HS-27A (cell line): ENCODE measurements at regions not wholly inside any gene's neighbourhood (a gene's known extent, or its start where the extent isn't known, plus 50 kb on each side); places are given as distances from the start of the nearest gene placed in this dataset.

Experiments used
- DNase-seq: peaks from one replicate; pipeline ENCODE4 v3.0.0-alpha.2; 2012; ENCODE audit warnings: low read depth, missing footprints

GRCh38 chr10:44242091-44242490, 142.8 kb downstream of the CXCL12 start:
- no peak for DNase-seq

- DNase-seq = no peak
Measured at GRCh38 chr10:44240584-44241205, 144.2 kb downstream of the CXCL12 start.

- no peak for DNase-seq
Measured at GRCh38 chr10:44238212-44238611, 146.7 kb downstream of the CXCL12 start.

GRCh38 chr10:44237364-44238049, 147.4 kb downstream of the CXCL12 start:
- DNase-seq = no peak

DNA sequence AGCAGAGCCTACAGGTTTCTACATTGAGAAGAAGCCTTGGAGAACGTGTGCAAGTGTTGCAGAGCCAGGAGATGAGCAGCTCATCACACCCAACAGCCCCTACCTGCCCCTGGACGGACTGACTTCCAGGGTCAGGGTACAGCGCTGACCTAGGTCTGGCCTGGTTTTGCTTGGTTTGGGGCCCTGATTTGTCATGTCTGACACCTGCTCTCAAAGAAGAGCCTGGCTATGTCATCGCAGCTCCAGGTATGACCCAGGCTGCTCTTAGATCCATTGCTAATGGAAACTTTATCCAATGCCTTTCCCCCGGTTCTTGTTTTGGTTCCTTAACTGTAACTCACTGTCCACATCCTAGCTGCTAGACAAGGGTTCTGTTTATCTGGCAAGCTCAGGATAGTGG, 149.5 kb downstream of the CXCL12 start:
- no peak for DNase-seq

- no peak for DNase-seq
Measured at GRCh38 chr10:44234483-44234875, 150.4 kb downstream of the CXCL12 start.

DNA sequence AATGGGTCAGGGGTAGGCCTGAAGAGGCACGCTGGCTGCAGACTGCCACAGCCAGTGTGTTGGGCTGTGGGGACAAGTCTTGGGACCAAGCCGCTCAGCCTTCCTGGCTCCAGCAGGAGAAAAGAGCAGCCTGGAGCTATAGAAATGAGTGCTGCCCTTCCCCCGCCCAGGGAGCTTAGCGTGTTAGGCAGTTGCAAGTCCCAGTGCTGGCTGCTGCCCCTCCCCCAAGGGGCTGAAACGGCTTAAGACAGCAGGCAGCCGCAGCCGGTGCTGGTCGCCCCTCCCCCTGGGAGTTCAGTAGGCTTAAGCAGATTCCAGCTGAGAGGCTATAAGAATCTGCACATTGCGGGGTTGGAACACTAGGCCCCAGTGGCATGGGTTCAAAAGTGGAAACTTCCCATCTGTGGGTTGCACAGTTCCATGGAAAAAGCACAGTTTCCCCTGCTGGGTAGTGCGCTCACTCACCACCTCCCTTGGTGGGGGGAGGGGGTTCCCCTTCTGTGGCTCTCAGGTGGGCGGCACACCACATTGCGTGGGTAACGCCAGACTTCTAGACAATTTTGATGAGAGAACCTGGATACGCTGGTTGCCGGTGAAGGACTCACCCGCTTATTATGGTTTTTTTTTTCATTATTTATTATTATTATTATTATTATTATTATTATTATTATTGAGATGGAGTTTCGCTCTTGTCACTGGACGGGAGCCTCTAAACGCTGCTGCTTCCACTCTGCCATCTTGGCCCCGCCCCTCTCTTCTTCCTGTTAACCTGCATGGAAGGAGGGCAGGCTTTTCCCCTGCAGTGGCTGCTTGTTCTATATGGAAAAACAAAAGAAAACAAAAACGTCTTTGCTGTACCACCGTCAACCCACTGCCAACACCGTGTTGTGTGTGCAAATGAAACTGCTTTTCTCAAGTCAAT, 151.1 kb downstream of the CXCL12 start:
- DNase-seq = no peak

- no peak for DNase-seq
Measured at GRCh38 chr10:44217274-44217820, 167.6 kb downstream of the CXCL12 start.

GRCh38 chr10:44216073-44216472, 168.8 kb downstream of the CXCL12 start:
- no peak for DNase-seq

GRCh38 chr10:44209811-44210210, 175.1 kb downstream of the CXCL12 start:
- no peak for DNase-seq

DNA sequence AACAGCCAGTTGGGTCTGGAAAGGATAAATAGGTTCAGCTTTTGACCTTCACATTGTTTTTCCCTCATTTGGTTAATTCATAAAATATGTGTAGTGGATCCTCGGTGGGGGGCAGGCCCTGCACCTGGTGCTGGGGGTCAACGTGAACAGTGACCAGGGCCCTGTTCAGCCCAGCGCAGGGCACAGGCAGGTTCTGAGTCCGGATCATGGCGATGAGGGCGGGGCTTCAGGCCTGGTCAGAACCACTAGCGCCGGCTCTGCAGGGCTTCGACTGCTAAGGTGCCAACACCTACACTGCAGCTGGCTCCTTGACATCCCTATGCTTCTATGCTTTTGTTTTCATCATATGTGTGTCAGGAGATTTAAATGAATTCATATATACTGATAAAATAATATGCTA, 177.7 kb downstream of the CXCL12 start:
- DNase-seq = no peak

GRCh38 chr10:44206127-44206818, 178.6 kb downstream of the CXCL12 start:
- DNase-seq = no peak

DNA sequence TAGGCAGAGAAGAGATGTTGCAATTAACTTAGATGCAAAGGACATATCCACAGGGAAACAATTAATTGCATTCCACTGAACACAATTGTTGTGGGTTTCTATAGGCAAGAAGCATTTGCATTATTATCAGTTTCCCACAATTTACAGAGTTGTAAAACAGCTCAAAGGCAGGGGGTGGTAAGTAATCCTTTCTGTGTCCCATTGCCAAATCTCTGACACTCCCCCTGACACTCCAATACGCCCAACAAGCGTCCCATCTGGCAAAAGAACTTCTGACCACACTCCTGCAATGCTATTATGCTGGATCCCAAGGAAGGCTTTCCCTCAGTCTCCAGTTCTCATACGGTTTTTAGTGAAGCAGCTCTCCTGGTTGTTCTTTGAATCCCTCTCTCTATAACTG, 179.8 kb downstream of the CXCL12 start:
- no peak for DNase-seq

GRCh38 chr10:44203535-44203934, 181.4 kb downstream of the CXCL12 start:
- DNase-seq = no peak

GRCh38 chr10:44202952-44203351, 181.9 kb downstream of the CXCL12 start:
- DNase-seq = no peak

DNA sequence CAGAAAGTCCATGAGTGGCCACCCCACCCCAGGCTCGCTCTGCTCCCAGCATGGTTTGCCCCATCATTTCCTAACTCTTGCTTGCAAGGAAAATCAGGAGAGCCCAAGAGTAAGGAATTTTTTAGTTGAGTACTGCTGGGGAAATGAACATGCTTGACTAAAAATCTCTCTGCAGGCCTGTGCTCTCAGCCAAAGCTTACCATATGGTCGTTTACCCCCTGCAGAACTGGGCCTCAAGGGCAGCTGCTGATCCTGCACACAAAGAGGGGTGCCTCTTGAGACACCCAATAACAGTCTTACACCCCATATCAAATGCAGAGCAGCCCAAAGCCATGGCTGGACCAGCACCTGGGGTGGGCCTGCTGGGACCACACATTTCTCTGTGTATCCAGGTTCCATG, 183.2 kb downstream of the CXCL12 start:
- no peak for DNase-seq

- DNase-seq = no peak
Measured at GRCh38 chr10:44201011-44201410, 183.9 kb downstream of the CXCL12 start.

DNA sequence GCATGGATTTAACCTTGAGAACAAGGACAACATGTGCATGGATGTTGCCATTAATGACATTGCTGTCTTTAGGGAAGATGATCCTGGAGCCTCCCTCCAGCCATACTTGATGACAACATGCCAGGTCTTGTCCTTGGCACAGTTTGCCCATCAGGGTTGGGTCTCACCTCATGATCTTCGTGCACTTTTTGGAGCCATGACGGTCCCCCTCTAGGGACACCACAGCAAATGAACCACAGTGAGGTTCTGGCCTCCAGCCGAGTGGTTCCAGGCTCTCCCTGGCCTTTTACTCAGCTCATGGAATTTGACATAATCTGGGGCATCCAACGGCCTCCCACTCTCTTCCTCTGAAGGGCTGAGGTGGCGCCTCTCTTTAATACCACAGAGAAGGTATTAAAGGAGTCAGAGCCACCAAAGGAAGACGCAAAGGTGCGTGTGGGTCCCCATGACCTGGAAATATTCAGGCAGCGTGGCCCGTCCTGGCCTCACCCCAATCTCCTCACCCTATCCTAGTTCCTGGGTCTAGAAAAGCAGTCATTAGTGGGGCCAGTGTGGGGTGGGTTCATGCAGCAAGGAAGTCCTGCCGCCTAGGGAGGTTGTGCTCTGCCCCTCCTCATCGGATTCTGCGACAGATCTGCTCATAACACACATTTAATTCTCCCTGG, 184.8 kb downstream of the CXCL12 start:
- no peak for DNase-seq

- no peak for DNase-seq
Measured at GRCh38 chr10:44199267-44199666, 185.6 kb downstream of the CXCL12 start.

GRCh38 chr10:44198780-44199097, 186.2 kb downstream of the CXCL12 start:
- DNase-seq = no peak

GRCh38 chr10:44198096-44198779, 186.7 kb downstream of the CXCL12 start:
- no peak for DNase-seq
